Astrocyte (in vitro differentiated cells and primary cell): ENCODE measurements at regions not wholly inside any gene's neighbourhood (a gene's known extent, or its start where the extent isn't known, plus 50 kb on each side); places are given as distances from the start of the nearest gene placed in this dataset.

Experiments
- DNase-seq: peaks from one replicate; pipeline ENCODE4 v3.0.0-alpha.2; 2010; ENCODE audit warnings: low read depth
- FAIRE-seq: peaks from 2 replicates; lab custom pipeline; 2011; peaks lifted over from hg19 to GRCh38; lab: Jason Lieb, UNC
- H2AFZ ChIP-seq: 2 replicates; pipeline ENCODE4 v1.6.0; 2012; ENCODE audit warnings: low read depth, low read length, inconsistent platforms
- H3K27ac ChIP-seq: 2 replicates; pipeline ENCODE4 v1.5.1; 2011; ENCODE audit warnings: low read depth, low read length, inconsistent platforms
- H3K27me3 ChIP-seq: 2 replicates; pipeline ENCODE4 v1.6.0; 2011; ENCODE audit warnings: low read length, inconsistent platforms; ENCODE audit not compliant: insufficient read depth
- H3K36me3 ChIP-seq: 2 replicates; pipeline ENCODE4 v1.5.1; 2011; ENCODE audit warnings: low read length, inconsistent platforms; ENCODE audit not compliant: insufficient read depth
- H3K4me1 ChIP-seq: 2 replicates; pipeline ENCODE4 v1.5.1; 2011; ENCODE audit warnings: low read length, inconsistent platforms; ENCODE audit not compliant: insufficient read depth
- H3K4me2 ChIP-seq: 2 replicates; pipeline ENCODE4 v1.6.0; 2012; ENCODE audit warnings: low read length, inconsistent platforms
- H3K4me3 ChIP-seq: 2 replicates; pipeline ENCODE4 v1.5.1; 2011; ENCODE audit warnings: low read depth, mild to moderate bottlenecking, low read length, inconsistent platforms; ENCODE audit not compliant: insufficient read depth
- H3K79me2 ChIP-seq: 2 replicates; pipeline ENCODE4 v1.6.0; 2012; ENCODE audit warnings: mild to moderate bottlenecking, low read length, inconsistent platforms; ENCODE audit not compliant: insufficient read depth
- H3K9ac ChIP-seq: 2 replicates; pipeline ENCODE4 v1.6.0; 2012; ENCODE audit warnings: mild to moderate bottlenecking, low read length, inconsistent platforms
- H3K9me3 ChIP-seq: 2 replicates; pipeline ENCODE4 v1.5.1; 2012; ENCODE audit warnings: low read depth, mild to moderate bottlenecking, low read length, inconsistent platforms; ENCODE audit not compliant: insufficient read depth
- H4K20me1 ChIP-seq: 2 replicates; pipeline ENCODE4 v1.6.0; 2012; ENCODE audit warnings: low read length, inconsistent platforms; ENCODE audit not compliant: insufficient read depth
- H3K27ac Mint-ChIP-seq: one replicate; pipeline ENCODE4 v1.8.0; 2021; ENCODE audit warnings: mild to moderate bottlenecking, mixed read lengths; ENCODE audit not compliant: unreplicated experiment
- H3K27me3 Mint-ChIP-seq: one replicate; pipeline ENCODE4 v1.8.0; 2021; ENCODE audit warnings: low read depth, mixed read lengths; ENCODE audit not compliant: unreplicated experiment
- H3K36me3 Mint-ChIP-seq: one replicate; pipeline ENCODE4 v1.8.0; 2021; ENCODE audit warnings: low read depth, mixed read lengths; ENCODE audit not compliant: unreplicated experiment
- H3K4me1 Mint-ChIP-seq: one replicate; pipeline ENCODE4 v1.8.0; 2021; ENCODE audit warnings: low read depth, mixed read lengths; ENCODE audit not compliant: unreplicated experiment
- H3K4me3 Mint-ChIP-seq: one replicate; pipeline ENCODE4 v1.8.0; 2021; ENCODE audit warnings: mild to moderate bottlenecking, moderate library complexity, mixed read lengths; ENCODE audit not compliant: unreplicated experiment
- H3K9me3 Mint-ChIP-seq: one replicate; pipeline ENCODE4 v1.8.0; 2021; ENCODE audit warnings: mild to moderate bottlenecking, mixed read lengths; ENCODE audit not compliant: unreplicated experiment
- EZH2 ChIP-seq: IDR thresholded peaks from 2 replicates; pipeline ENCODE4 v1.6.1; 2012; ENCODE audit warnings: mild to moderate bottlenecking, low read length, inconsistent platforms; ENCODE audit not compliant: insufficient read depth
- TF ChIP-seq, protein P1 (sequence below): IDR thresholded peaks from 2 replicates; pipeline ENCODE4 v1.5.1; 2011; ENCODE audit warnings: low read depth, mild to moderate bottlenecking, inconsistent platforms, low read length, moderate library complexity; ENCODE audit not compliant: insufficient read depth

DNA sequence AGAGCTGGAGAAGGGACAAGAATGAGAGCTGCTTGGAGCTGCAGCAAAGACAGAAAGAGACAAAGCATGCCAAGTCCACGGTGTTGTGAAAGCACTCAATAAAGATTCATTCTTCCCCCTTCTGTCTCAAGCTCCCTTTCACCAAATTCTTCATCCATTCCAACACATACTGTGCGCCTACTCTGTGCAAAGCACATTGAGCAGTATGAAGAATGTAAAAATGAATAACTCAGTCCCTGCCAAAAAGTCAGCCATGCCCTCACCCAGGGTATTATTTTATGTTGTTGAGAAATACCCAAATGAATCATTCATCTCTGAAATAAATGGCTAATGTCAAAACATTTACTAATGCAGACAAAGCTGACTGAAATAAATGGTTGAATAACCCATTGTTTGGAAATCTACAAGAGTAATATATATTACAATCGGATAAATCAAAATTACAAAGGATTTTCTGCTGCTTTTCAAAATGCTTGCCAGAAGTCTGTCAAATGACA is 282.9 kb upstream of the IRX5 start:
- H3K9ac ChIP-seq, result no peak overlapping the region
- no peaks in the 10 kb centered on the region for H4K20me1 ChIP-seq
- peaks cover 7% of the 10 kb centered on the region for H3K4me1 Mint-ChIP-seq
- H3K27me3 ChIP-seq, result no peaks in the 10 kb centered on the region
- peaks cover 14% of the 10 kb centered on the region for H3K27me3 Mint-ChIP-seq
- DNase-seq (peak; percentile 75), FAIRE-seq (no peak)
- peaks cover 7% of the 10 kb centered on the region for H3K4me1 ChIP-seq
- H3K27ac ChIP-seq, result no peak overlapping the region
- H3K27ac Mint-ChIP-seq, result no peak overlapping the region
- no peak overlapping the region for H3K4me3 Mint-ChIP-seq
- peaks cover 2% of the 10 kb centered on the region for H3K9me3 Mint-ChIP-seq
- H3K36me3 ChIP-seq, result no peaks in the 10 kb centered on the region
- H3K4me2 ChIP-seq, result no peak overlapping the region
- H3K9me3 ChIP-seq, result no peaks in the 10 kb centered on the region
- H3K79me2 ChIP-seq, result no peaks in the 10 kb centered on the region
- TF ChIP-seq EZH2, result no peak
- TF ChIP-seq, protein P1, sequence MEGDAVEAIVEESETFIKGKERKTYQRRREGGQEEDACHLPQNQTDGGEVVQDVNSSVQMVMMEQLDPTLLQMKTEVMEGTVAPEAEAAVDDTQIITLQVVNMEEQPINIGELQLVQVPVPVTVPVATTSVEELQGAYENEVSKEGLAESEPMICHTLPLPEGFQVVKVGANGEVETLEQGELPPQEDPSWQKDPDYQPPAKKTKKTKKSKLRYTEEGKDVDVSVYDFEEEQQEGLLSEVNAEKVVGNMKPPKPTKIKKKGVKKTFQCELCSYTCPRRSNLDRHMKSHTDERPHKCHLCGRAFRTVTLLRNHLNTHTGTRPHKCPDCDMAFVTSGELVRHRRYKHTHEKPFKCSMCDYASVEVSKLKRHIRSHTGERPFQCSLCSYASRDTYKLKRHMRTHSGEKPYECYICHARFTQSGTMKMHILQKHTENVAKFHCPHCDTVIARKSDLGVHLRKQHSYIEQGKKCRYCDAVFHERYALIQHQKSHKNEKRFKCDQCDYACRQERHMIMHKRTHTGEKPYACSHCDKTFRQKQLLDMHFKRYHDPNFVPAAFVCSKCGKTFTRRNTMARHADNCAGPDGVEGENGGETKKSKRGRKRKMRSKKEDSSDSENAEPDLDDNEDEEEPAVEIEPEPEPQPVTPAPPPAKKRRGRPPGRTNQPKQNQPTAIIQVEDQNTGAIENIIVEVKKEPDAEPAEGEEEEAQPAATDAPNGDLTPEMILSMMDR, result no peak
- H3K36me3 Mint-ChIP-seq, result no peaks in the 10 kb centered on the region
- no peak overlapping the region for H2AFZ ChIP-seq
- H3K4me3 ChIP-seq, result no peak overlapping the region

DNA sequence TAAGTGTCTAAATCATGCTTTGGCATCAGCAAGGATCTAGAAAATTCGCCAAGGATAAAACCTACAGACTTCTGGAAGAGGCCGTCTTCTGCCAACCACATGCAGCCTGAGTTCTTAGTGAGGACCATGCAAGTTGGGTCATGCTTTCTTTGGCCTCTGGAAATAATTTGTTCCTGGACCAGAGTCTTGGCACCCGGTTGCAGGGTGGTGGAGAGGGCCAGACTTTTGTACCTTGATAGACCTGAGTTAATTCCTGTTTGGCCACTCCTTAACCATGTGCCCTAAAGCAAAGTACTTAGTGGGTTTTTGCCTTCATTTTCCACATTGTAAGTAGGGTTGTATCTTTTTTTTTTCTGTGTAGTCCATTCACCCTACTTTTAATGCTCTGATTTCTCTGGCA is 283.4 kb upstream of the IRX5 start:
- Histone ChIP-seq H3K4me2 (no peak overlapping the region), H3K36me3 (no peaks in the 10 kb centered on the region), H3K9me3 (no peaks in the 10 kb centered on the region), H4K20me1 (no peaks in the 10 kb centered on the region), H3K4me1 (peaks cover 7% of the 10 kb centered on the region), H2AFZ (no peak overlapping the region), H3K79me2 (no peaks in the 10 kb centered on the region), H3K9ac (no peak overlapping the region), H3K27ac (no peak overlapping the region), H3K4me3 (no peak overlapping the region), H3K27me3 (no peaks in the 10 kb centered on the region)
- peaks cover 15% of the 10 kb centered on the region for H3K27me3 Mint-ChIP-seq
- FAIRE-seq, result no peak
- no peaks in the 10 kb centered on the region for H3K36me3 Mint-ChIP-seq
- TF ChIP-seq EZH2, result no peak
- TF ChIP-seq, protein P1, result no peak
- peaks cover 2% of the 10 kb centered on the region for H3K9me3 Mint-ChIP-seq
- peaks cover 7% of the 10 kb centered on the region for H3K4me1 Mint-ChIP-seq
- no peak overlapping the region for H3K4me3 Mint-ChIP-seq
- no peak overlapping the region for H3K27ac Mint-ChIP-seq
- DNase-seq, result no peak

GRCh38 chr16:54645345-54645744 is 285.3 kb upstream of the IRX5 start:
- H3K27me3 ChIP-seq, result no peaks in the 10 kb centered on the region
- peaks cover 9% of the 10 kb centered on the region for H3K27me3 Mint-ChIP-seq
- H3K36me3 ChIP-seq, result no peaks in the 10 kb centered on the region
- H3K79me2 ChIP-seq, result no peaks in the 10 kb centered on the region
- DNase-seq, result no peak
- no peak overlapping the region for H3K4me3 ChIP-seq
- H3K4me2 ChIP-seq, result no peak overlapping the region
- H3K4me3 Mint-ChIP-seq, result no peak overlapping the region
- no peak for FAIRE-seq
- peaks cover 4% of the 10 kb centered on the region for H3K9me3 Mint-ChIP-seq
- H3K27ac ChIP-seq, result no peak overlapping the region
- no peak overlapping the region for H3K9ac ChIP-seq
- no peaks in the 10 kb centered on the region for H3K4me1 Mint-ChIP-seq
- H3K27ac Mint-ChIP-seq, result no peak overlapping the region
- no peaks in the 10 kb centered on the region for H3K9me3 ChIP-seq
- H3K4me1 ChIP-seq, result peaks cover 3% of the 10 kb centered on the region
- H4K20me1 ChIP-seq, result no peaks in the 10 kb centered on the region
- no peaks in the 10 kb centered on the region for H3K36me3 Mint-ChIP-seq
- H2AFZ ChIP-seq, result no peak overlapping the region
- TF ChIP-seq, protein P1, result no peak
- TF ChIP-seq EZH2, result no peak
